Lower leg skin (tissue), 4 donors: ENCODE measurements at regions not wholly inside any gene's neighbourhood (a gene's known extent, or its start where the extent isn't known, plus 50 kb on each side); places are given as distances from the start of the nearest gene placed in this dataset.

Experiments
- DNase-seq, 2 donors: peaks; one replicate each; pipeline ENCODE4 v3.0.0-alpha.2; 2019; ENCODE audit warnings: low spot score in 2 of 2
- H3K4me3 ChIP-seq: fragments of 200-600 bp; sonication (generic); 2 replicates; pipeline ENCODE4 v1.5.1; 2017; ENCODE audit warnings: mild to moderate bottlenecking, low read depth; ENCODE audit not compliant: poor library complexity, severe bottlenecking
- POLR2A ChIP-seq, 2 donors: fragments of 450-650 bp; IDR thresholded peaks; one replicate each; pipeline ENCODE4 v1.6.1; 2016 to 2017; ENCODE audit warnings: antibody characterized with exemption in 2 of 2, mild to moderate bottlenecking in 1 of 2, moderate library complexity in 1 of 2
- WGBS, 2 donors: methylation state at CpG; one replicate each; pipeline ENCODE4 v1.1.5; 2018; 5-methylcytosine and 5-hydroxymethylcytosine counted together
- intact Hi-C: fragments of 100-400 bp; cut with DNase I; formaldehyde crosslinking; loops from one replicate; pipeline ENCODE4 v1.15.0; 2023; ENCODE audit warnings: low total_unique reads
- TF ChIP-seq, protein P1 (sequence below), 3 donors: fragments of 450-650 bp; IDR thresholded peaks; one replicate each; pipeline ENCODE4 v1.5.1; 2016; ENCODE audit warnings: antibody characterized with exemption in 3 of 3, mild to moderate bottlenecking in 3 of 3, moderate library complexity in 2 of 3

DNA sequence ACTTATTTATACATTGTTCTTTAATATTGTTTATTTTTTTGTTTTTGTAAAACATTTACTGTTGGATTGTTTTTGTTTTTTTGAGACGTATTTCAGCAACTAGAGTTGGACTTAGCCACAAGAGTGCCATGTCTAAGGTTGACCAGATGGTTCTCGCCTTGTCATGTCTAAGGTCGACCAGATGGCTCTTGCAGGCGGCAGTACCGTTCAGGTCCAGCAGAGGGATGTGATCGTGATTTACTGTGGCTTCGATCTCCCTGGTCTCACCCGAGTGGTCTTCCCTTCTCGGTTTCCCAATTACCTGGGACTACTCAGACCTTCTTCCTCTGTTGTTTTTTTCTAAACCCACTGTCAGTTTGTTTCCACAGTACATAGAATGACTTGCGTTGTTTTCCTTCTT, 1438.6 kb downstream of the UQCRFS1 start:
- intact Hi-C loops: no loop called here
- WGBS, 2 donors: 97 to 98% methylated on average over 10 of the region's 10 CpGs
- no peak overlapping the region for H3K4me3 ChIP-seq
- no peak for DNase-seq
- TF ChIP-seq, protein P1, sequence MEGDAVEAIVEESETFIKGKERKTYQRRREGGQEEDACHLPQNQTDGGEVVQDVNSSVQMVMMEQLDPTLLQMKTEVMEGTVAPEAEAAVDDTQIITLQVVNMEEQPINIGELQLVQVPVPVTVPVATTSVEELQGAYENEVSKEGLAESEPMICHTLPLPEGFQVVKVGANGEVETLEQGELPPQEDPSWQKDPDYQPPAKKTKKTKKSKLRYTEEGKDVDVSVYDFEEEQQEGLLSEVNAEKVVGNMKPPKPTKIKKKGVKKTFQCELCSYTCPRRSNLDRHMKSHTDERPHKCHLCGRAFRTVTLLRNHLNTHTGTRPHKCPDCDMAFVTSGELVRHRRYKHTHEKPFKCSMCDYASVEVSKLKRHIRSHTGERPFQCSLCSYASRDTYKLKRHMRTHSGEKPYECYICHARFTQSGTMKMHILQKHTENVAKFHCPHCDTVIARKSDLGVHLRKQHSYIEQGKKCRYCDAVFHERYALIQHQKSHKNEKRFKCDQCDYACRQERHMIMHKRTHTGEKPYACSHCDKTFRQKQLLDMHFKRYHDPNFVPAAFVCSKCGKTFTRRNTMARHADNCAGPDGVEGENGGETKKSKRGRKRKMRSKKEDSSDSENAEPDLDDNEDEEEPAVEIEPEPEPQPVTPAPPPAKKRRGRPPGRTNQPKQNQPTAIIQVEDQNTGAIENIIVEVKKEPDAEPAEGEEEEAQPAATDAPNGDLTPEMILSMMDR (IDR thresholded peaks at IDR 0.05): no peak
- TF ChIP-seq POLR2A (IDR thresholded peaks at IDR 0.05): no peak

DNA sequence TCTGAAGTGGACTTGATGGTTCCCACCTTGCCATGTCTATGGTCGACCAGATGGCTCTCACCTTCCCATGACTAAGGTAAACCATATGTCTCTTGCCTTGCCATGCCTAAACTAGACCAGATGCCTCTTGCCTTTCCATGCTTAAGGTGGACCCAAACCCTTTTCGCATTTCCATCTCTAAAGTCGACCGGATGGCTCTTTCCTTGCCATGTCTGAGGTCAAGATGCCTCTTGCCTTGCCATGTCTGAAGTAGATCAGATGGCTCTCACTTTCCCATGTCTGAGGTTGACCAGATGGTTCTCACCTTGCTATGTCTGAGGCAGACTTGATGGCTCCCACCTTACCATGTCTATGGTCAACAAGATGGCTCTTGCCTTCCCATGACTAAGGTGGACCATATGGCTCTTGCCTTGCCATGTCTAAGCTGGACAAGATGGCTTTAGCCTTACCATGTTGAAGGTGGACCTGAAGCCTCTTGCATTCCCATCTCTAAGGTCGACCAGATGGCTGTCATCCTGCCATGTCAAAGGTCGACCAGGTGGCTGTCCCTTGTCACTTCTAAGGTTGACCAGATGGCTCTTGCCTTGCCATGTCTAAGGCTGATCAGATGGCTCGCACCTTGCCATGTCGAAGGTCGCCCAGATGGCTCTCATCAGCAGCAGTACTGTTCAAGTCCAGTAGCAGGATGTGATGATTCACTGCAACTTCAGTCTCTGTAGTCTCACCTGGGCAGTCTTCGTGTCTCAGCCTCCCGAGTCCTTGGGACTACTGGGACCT, 1439.4 kb downstream of the UQCRFS1 start:
- TF ChIP-seq, protein P1 (IDR thresholded peaks at IDR 0.05): no peak
- TF ChIP-seq POLR2A (IDR thresholded peaks at IDR 0.05): no peak
- 80 to 82% methylated on average over 11 of the region's 11 CpGs for WGBS, 2 donors
- DNase-seq: no peak
- H3K4me3 ChIP-seq: no peak overlapping the region
- intact Hi-C loops: no loop called here

DNA sequence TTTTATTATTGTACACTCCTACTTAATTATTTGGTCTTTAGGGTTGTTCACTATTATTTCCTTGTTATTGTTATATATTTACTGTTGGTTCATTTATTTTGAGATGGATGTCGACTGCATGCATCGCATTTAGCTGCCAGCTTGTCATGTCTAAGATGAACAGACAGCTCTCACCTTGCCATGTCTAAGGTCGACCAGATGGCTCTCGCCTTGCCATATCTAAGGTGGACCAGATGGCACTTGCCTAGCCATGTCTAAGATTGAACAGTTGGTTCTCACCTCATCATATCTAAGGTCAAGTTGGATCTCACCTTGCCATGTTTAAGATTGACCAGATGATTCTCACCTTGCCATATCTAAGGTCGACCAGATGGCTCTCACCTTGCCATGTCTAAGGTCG, 1440.9 kb downstream of the UQCRFS1 start:
- no peak overlapping the region for H3K4me3 ChIP-seq
- intact Hi-C loops: no loop called here
- 94 to 97% methylated on average over 6 of the region's 6 CpGs for WGBS, 2 donors
- TF ChIP-seq, protein P1 (IDR thresholded peaks at IDR 0.05): no peak
- no peak for TF ChIP-seq POLR2A (IDR thresholded peaks at IDR 0.05)
- DNase-seq: no peak

DNA sequence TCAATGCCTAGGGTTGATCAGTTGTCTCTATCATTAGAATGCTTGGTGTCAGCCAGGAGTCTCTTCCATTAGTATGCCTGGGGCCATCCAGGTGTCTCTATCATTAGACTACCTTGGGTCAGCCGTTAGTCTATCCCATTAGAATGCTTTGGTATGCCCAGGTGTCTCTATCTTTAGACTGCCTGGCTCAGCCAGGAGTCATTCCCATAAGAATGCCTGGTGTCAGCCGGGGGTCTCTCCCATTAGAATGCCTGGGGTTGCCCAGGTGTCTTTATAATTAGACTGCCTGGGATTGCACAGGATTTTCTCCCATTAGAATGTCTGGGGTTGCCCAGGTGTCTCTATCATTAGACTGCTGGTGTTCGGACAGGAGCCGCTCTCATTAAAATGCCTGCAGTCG, 1442.9 kb downstream of the UQCRFS1 start:
- intact Hi-C loops: no loop called here
- H3K4me3 ChIP-seq: no peak overlapping the region
- TF ChIP-seq, protein P1 (IDR thresholded peaks at IDR 0.05): no peak
- TF ChIP-seq POLR2A (IDR thresholded peaks at IDR 0.05): no peak
- 89 to 96% methylated on average over 5 of the region's 5 CpGs for WGBS, 2 donors
- peak in 1 of 2 donors; percentile 31 for DNase-seq

DNA sequence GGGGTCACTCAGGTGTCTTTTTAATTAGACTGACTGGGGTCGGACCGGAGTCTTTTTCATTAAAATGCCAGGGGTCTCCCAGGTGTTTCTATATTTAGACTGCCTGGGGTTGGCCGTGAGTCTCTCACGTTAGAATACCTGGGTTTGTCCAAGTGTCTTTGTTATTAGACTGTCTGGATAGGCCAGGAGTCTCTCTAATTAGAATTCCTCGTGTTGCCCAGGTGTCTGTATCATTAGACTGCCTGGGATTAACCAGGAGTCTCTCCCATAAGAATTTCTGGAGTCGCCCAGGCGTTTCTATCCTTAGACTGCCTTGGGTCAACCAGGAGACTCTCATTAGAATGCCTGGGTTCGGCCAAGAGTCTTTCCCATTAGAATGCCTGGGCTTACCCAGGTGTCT, 1445.7 kb downstream of the UQCRFS1 start:
- DNase-seq: no peak
- TF ChIP-seq, protein P1 (IDR thresholded peaks at IDR 0.05): no peak
- no peak for TF ChIP-seq POLR2A (IDR thresholded peaks at IDR 0.05)
- WGBS, 2 donors: 89 to 94% methylated on average over 8 of the region's 8 CpGs
- H3K4me3 ChIP-seq: no peak overlapping the region
- intact Hi-C loops: no loop called here
